ENCODE measurements at regions not wholly inside any gene's neighbourhood (a gene's known extent, or its start where the extent isn't known, plus 50 kb on each side); places are given as distances from the start of the nearest gene placed in this dataset.

GRCh38 chr12:22924391-22924790 lies 299.4 kb downstream of the ETNK1 start:
- ChIA-PET CTCF (interaction anchor here (1.4 kb wide), 1 partner anchor 11 kb away, joined by 5 read pairs; no protein-coding TSS in a partner anchor), POLR2A (no interaction called here)
- Mint-ChIP-seq H3K4me3 (no peak overlapping the region), H3K27ac (peak overlapping the region; percentile 73), H3K27me3 (ENCODE audit: low read depth) (no peaks in the 10 kb centered on the region), H3K4me1 (peaks cover 39% of the 10 kb centered on the region), H3K36me3 (no peaks in the 10 kb centered on the region), H3K9me3 (no peaks in the 10 kb centered on the region)
- DNase-seq (ENCODE audit: low spot score) (no peak), ATAC-seq (peak; percentile 38)
- no peak for TF ChIP-seq FOXJ3 (CRISPR knock-in tag; IDR thresholded peaks at IDR 0.05; ENCODE audit: borderline replicate concordance)
- TF ChIP-seq PRRX2 (CRISPR knock-in tag; IDR thresholded peaks at IDR 0.05) = no peak
- no peak for TF ChIP-seq TCF7 (CRISPR knock-in tag; IDR thresholded peaks at IDR 0.05; ENCODE audit: low read depth)
- TF ChIP-seq PRDM15 (CRISPR knock-in tag; IDR thresholded peaks at IDR 0.05) = no peak
- TF ChIP-seq TEAD1 (CRISPR knock-in tag; IDR thresholded peaks at IDR 0.05) = no peak
- no peak for TF ChIP-seq FOXK1 (CRISPR knock-in tag; IDR thresholded peaks at IDR 0.05)
- no peak for TF ChIP-seq CTCF (IDR thresholded peaks at IDR 0.05)
- no peak for TF ChIP-seq HMGXB4 (CRISPR knock-in tag; IDR thresholded peaks at IDR 0.05)
- no peak for TF ChIP-seq ZNF423 (CRISPR knock-in tag; IDR thresholded peaks at IDR 0.05)
- TF ChIP-seq CREM (CRISPR knock-in tag; IDR thresholded peaks at IDR 0.05) = no peak
- TF ChIP-seq AFF4 (CRISPR knock-in tag; IDR thresholded peaks at IDR 0.05; ENCODE audit: borderline replicate concordance) = no peak
- no peak for TF ChIP-seq ZNF425 (CRISPR knock-in tag; conservative IDR thresholded peaks at IDR 0.05)
- TF ChIP-seq NFYB (CRISPR knock-in tag; conservative IDR thresholded peaks at IDR 0.05; ENCODE audit: low read depth) = no peak
- no peak for TF ChIP-seq CBFB (CRISPR knock-in tag; IDR thresholded peaks at IDR 0.05; ENCODE audit: low read depth)
- TF ChIP-seq ZNF532 (CRISPR knock-in tag; IDR thresholded peaks at IDR 0.05; ENCODE audit: borderline replicate concordance) = no peak
- TF ChIP-seq USF1 (CRISPR knock-in tag; IDR thresholded peaks at IDR 0.05) = no peak
